H9 (cell line): ENCODE measurements at regions not wholly inside any gene's neighbourhood (a gene's known extent, or its start where the extent isn't known, plus 50 kb on each side); places are given as distances from the start of the nearest gene placed in this dataset.

Source experiments
- DNase-seq: peaks from one replicate; pipeline ENCODE4 v3.0.0-alpha.2; 2017
- H2AFZ ChIP-seq: one replicate; pipeline ENCODE4 v1.6.1; 2013; ENCODE audit warnings: mild to moderate bottlenecking, low read length, control low read depth, moderate library complexity
- H2AK5ac ChIP-seq: 2 replicates; pipeline ENCODE4 v1.6.1; 2013; ENCODE audit warnings: low read length, control low read depth, mixed read lengths; ENCODE audit not compliant: insufficient read length
- H2BK120ac ChIP-seq: one replicate; pipeline ENCODE4 v1.6.1; 2013; ENCODE audit warnings: low read depth, mild to moderate bottlenecking, low read length, control low read depth, inconsistent platforms; ENCODE audit not compliant: poor library complexity, severe bottlenecking
- H2BK12ac ChIP-seq: 2 replicates; pipeline ENCODE4 v1.6.1; 2013; ENCODE audit warnings: low read length, control low read depth, mixed read lengths, low read depth; ENCODE audit not compliant: insufficient read length
- H2BK15ac ChIP-seq: 2 replicates; pipeline ENCODE4 v1.6.1; 2013; ENCODE audit warnings: low read depth, low read length, control low read depth
- H2BK20ac ChIP-seq: one replicate; pipeline ENCODE4 v1.6.1; 2013; ENCODE audit warnings: low read depth, mild to moderate bottlenecking, low read length, control low read depth, inconsistent platforms; ENCODE audit not compliant: poor library complexity, severe bottlenecking
- H2BK5ac ChIP-seq: 2 replicates; pipeline ENCODE4 v1.6.1; 2013; ENCODE audit warnings: low read length, control low read depth, mixed read lengths; ENCODE audit not compliant: insufficient read length
- H3K14ac ChIP-seq: 2 replicates; pipeline ENCODE4 v1.6.1; 2013; ENCODE audit warnings: low read length, control low read depth; ENCODE audit not compliant: insufficient read depth
- H3K18ac ChIP-seq: 2 replicates; pipeline ENCODE4 v1.6.1; 2013; ENCODE audit warnings: low read depth, mild to moderate bottlenecking, mixed read lengths, low read length, control low read depth; ENCODE audit not compliant: insufficient read length
- H3K23ac ChIP-seq: 2 replicates; pipeline ENCODE4 v1.6.1; 2013; ENCODE audit warnings: low read length, control low read depth, mixed read lengths, low read depth; ENCODE audit not compliant: insufficient read length
- H3K23me2 ChIP-seq: 2 replicates; pipeline ENCODE4 v1.6.1; 2013; ENCODE audit warnings: low read depth, mild to moderate bottlenecking, mixed read lengths, low read length, control low read depth; ENCODE audit not compliant: insufficient read length, poor library complexity, severe bottlenecking
- H3K27ac ChIP-seq: 2 replicates; pipeline ENCODE4 v1.5.1; 2013; ENCODE audit warnings: low read length, control low read depth, mixed read lengths, low read depth; ENCODE audit not compliant: insufficient read length
- H3K27me3 ChIP-seq: 2 replicates; pipeline ENCODE4 v1.6.1; 2013; ENCODE audit warnings: low read length, control low read depth, inconsistent platforms; ENCODE audit not compliant: insufficient read depth
- H3K4ac ChIP-seq: 2 replicates; pipeline ENCODE4 v1.6.1; 2013; ENCODE audit warnings: low read depth, mild to moderate bottlenecking, control low read depth, inconsistent platforms, low read length, moderate library complexity
- H3K4me1 ChIP-seq: 2 replicates; pipeline ENCODE4 v1.6.1; 2013; ENCODE audit warnings: low read length, control low read depth, inconsistent platforms; ENCODE audit not compliant: insufficient read depth
- H3K4me2 ChIP-seq: 2 replicates; pipeline ENCODE4 v1.6.1; 2013; ENCODE audit warnings: low read length, control low read depth, mixed read lengths; ENCODE audit not compliant: insufficient read length, insufficient read depth
- H3K56ac ChIP-seq: 2 replicates; pipeline ENCODE4 v1.6.1; 2013; ENCODE audit warnings: low read depth, mild to moderate bottlenecking, mixed read lengths, low read length, control low read depth; ENCODE audit not compliant: insufficient read length
- H3K79me1 ChIP-seq: 2 replicates; pipeline ENCODE4 v1.6.1; 2013; ENCODE audit warnings: low read depth, mild to moderate bottlenecking, moderate library complexity, low read length, control low read depth, inconsistent platforms; ENCODE audit not compliant: insufficient read depth, poor library complexity, severe bottlenecking
- H3K79me2 ChIP-seq: 2 replicates; pipeline ENCODE4 v1.6.1; 2013; ENCODE audit warnings: low read length, control low read depth, inconsistent platforms; ENCODE audit not compliant: insufficient read depth
- H3K9ac ChIP-seq: 2 replicates; pipeline ENCODE4 v1.6.1; 2013; ENCODE audit warnings: low read length, control low read depth, mixed read lengths; ENCODE audit not compliant: insufficient read length; ENCODE audit errors: extremely low read depth
- H3K9me3 ChIP-seq: one replicate; pipeline ENCODE4 v1.6.1; 2013; ENCODE audit warnings: low read depth, low read length, inconsistent platforms; ENCODE audit not compliant: control insufficient read depth
- H3T11ph ChIP-seq: one replicate; pipeline ENCODE4 v1.6.1; 2013; ENCODE audit warnings: mild to moderate bottlenecking, low read length, control low read depth, inconsistent platforms
- H4K20me1 ChIP-seq: one replicate; pipeline ENCODE4 v1.6.1; 2013; ENCODE audit not compliant: control insufficient read depth, insufficient read length, insufficient read depth
- H4K5ac ChIP-seq: 2 replicates; pipeline ENCODE4 v1.6.1; 2013; ENCODE audit warnings: low read depth, mild to moderate bottlenecking, mixed read lengths, low read length, control low read depth; ENCODE audit not compliant: insufficient read length
- H4K8ac ChIP-seq: replicated peaks from 2 replicates; pipeline ENCODE4 v1.6.1; 2013; ENCODE audit warnings: low read length, control low read depth, mixed read lengths, low read depth; ENCODE audit not compliant: insufficient read length
- H4K91ac ChIP-seq: 2 replicates; pipeline ENCODE4 v1.6.1; 2013; ENCODE audit warnings: low read depth, mild to moderate bottlenecking, moderate library complexity, mixed read lengths, low read length, control low read depth; ENCODE audit not compliant: insufficient read length
- H3K27ac Mint-ChIP-seq, 3 experiments: 2 replicates in 2 of 3; 3 replicates in 1 of 3; pipeline ENCODE4 v1.8.0; 2020 to 2021; ENCODE audit warnings: mixed read lengths in 3 of 3, mild to moderate bottlenecking in 1 of 3, moderate library complexity in 1 of 3
- H3K27me3 Mint-ChIP-seq: 2 replicates; pipeline ENCODE4 v1.8.0; 2021; ENCODE audit warnings: low read depth, mild to moderate bottlenecking, moderate library complexity, mixed read lengths
- H3K36me3 Mint-ChIP-seq, 3 experiments: 2 replicates in 2 of 3; 3 replicates in 1 of 3; pipeline ENCODE4 v1.8.0; 2020 to 2021; ENCODE audit warnings: low read depth in 3 of 3, mixed read lengths in 3 of 3; ENCODE audit not compliant: insufficient read depth in 1 of 3
- H3K4me1 Mint-ChIP-seq, 2 experiments: 2 replicates each; pipeline ENCODE4 v1.8.0; 2020; ENCODE audit warnings: mixed read lengths in 2 of 2
- H3K4me3 Mint-ChIP-seq, 2 experiments: 2 replicates in 1 of 2; 3 replicates in 1 of 2; pipeline ENCODE4 v1.8.0; 2020 to 2021; ENCODE audit warnings: mild to moderate bottlenecking in 2 of 2, mixed read lengths in 2 of 2, moderate library complexity in 1 of 2
- H3K9me3 Mint-ChIP-seq, 2 experiments: 2 replicates in 1 of 2; 3 replicates in 1 of 2; pipeline ENCODE4 v1.8.0; 2020; ENCODE audit warnings: mild to moderate bottlenecking in 2 of 2, mixed read lengths in 2 of 2, moderate library complexity in 1 of 2
- CTCF ChIP-seq: fragments of 200-600 bp; sonication (generic); conservative IDR thresholded peaks from 3 replicates; pipeline ENCODE4 v1.8.0; 2021; ENCODE audit warnings: antibody characterized with exemption, mild to moderate bottlenecking
- WGBS: extraction: QIAGEN DNeasy Blood & Tissue Kit; methylation state at CpG from one replicate; pipeline ENCODE4 v1.1.7; 2013; ENCODE audit warnings: missing lambda C conversion rate, low lambda C conversion rate, mixed read lengths; ENCODE audit not compliant: insufficient read length; ENCODE audit errors: extremely low coverage; 5-methylcytosine and 5-hydroxymethylcytosine counted together

GRCh38 chr16:9381905-9382304, 290.5 kb downstream of the HAPSTR1 start:
- Histone ChIP-seq H3K4ac (no peak overlapping the region), H3K79me2 (no peaks in the 10 kb centered on the region), H2AK5ac (no peak overlapping the region), H2BK120ac (no peak overlapping the region), H3K14ac (no peak overlapping the region), H3T11ph (no peak overlapping the region), H4K20me1 (no peaks in the 10 kb centered on the region), H2BK5ac (no peak overlapping the region), H2BK15ac (no peak overlapping the region), H3K23ac (no peak overlapping the region), H2BK20ac (no peak overlapping the region), H3K4me2 (no peak overlapping the region), H3K4me1 (no peaks in the 10 kb centered on the region), H2BK12ac (no peak overlapping the region), H3K9ac (no peak overlapping the region), H4K91ac (no peak overlapping the region), H3K27ac (no peak overlapping the region), H3K9me3 (no peaks in the 10 kb centered on the region), H4K8ac (no peak overlapping the region), H2AFZ (no peak overlapping the region), H3K27me3 (no peaks in the 10 kb centered on the region), H3K56ac (no peak overlapping the region), H4K5ac (no peak overlapping the region), H3K79me1 (no peaks in the 10 kb centered on the region), H3K18ac (no peak overlapping the region), H3K23me2 (no peaks in the 10 kb centered on the region)
- WGBS = no CpG with 5 or more reads among the region's 4 CpGs
- no peak for TF ChIP-seq CTCF
- Mint-ChIP-seq H3K4me3 (no peak overlapping the region), H3K4me1 (peaks cover 4 to 9% of the 10 kb centered on the region in 2 experiments; a peak in 2 of 4 replicates), H3K9me3 (peaks cover 0 to 6% of the 10 kb centered on the region in 2 experiments; a peak in 3 of 5 replicates), H3K27me3 (no peaks in the 10 kb centered on the region; the same call in 1 of the 2 replicates), H3K27ac (no peak overlapping the region), H3K36me3 (no peaks in the 10 kb centered on the region; a peak in 1 of 7 replicates)
- no peak for DNase-seq
